Lung (tissue), 11 donors: ENCODE measurements at regions not wholly inside any gene's neighbourhood (a gene's known extent, or its start where the extent isn't known, plus 50 kb on each side); places are given as distances from the start of the nearest gene placed in this dataset.

Source experiments
- ATAC-seq: fragments of 200-7000 bp; cut with Tn5 transposase; one replicate; pipeline ENCODE4 v1.9.1; 2020; ENCODE audit warnings: moderate number of reproducible peaks; ENCODE audit not compliant: insufficient read depth, low FRiP score
- DNase-seq, 3 donors: peaks; one replicate each; pipeline ENCODE4 v3.0.0-alpha.2; 2013 to 2017
- H3K27ac ChIP-seq, 2 donors: one replicate each; pipeline ENCODE4 v1.5.1; 2013; ENCODE audit warnings: mild to moderate bottlenecking in 2 of 2, moderate library complexity in 2 of 2, control low read depth in 1 of 2, inconsistent platforms in 1 of 2, low read depth in 1 of 2, low read length in 1 of 2
- H3K27me3 ChIP-seq, 3 donors: one replicate each; pipeline ENCODE4 v1.5.1; 2013; ENCODE audit warnings: low read length in 2 of 3; ENCODE audit not compliant: control insufficient read depth in 3 of 3, insufficient read depth in 3 of 3
- H3K36me3 ChIP-seq, 4 donors: one replicate each; pipeline ENCODE4 v1.5.1; 2013; ENCODE audit warnings: low read length in 4 of 4, mild to moderate bottlenecking in 1 of 4, moderate library complexity in 1 of 4; ENCODE audit not compliant: control insufficient read depth in 4 of 4, insufficient read depth in 4 of 4
- H3K4me1 ChIP-seq, 5 donors: one replicate each; pipeline ENCODE4 v1.5.1; 2013; ENCODE audit warnings: low read length in 5 of 5, mild to moderate bottlenecking in 2 of 5, moderate library complexity in 1 of 5; ENCODE audit not compliant: control insufficient read depth in 5 of 5, insufficient read depth in 5 of 5
- H3K4me3 ChIP-seq: one replicate; pipeline ENCODE4 v1.5.1; 2013; ENCODE audit warnings: mild to moderate bottlenecking, control low read depth, moderate library complexity
- H3K9ac ChIP-seq, 2 donors: one replicate each; pipeline ENCODE4 v1.5.1; 2013; ENCODE audit warnings: low read length in 2 of 2, control low read depth in 1 of 2; ENCODE audit not compliant: insufficient read depth in 1 of 2
- H3K9me3 ChIP-seq, 4 donors: one replicate each; pipeline ENCODE4 v1.5.1; 2013; ENCODE audit warnings: low read length in 3 of 4, mild to moderate bottlenecking in 1 of 4, moderate library complexity in 1 of 4; ENCODE audit not compliant: control insufficient read depth in 4 of 4, insufficient read depth in 3 of 4
- WGBS, 2 donors: extraction: QIAGEN DNeasy Blood & Tissue Kit; methylation state at CpG; one replicate each; pipeline ENCODE4 v1.1.7; 2013; 5-methylcytosine and 5-hydroxymethylcytosine counted together
- TF ChIP-seq, protein P1 (sequence below): IDR thresholded peaks from 2 replicates; pipeline ENCODE4 v1.5.1; 2012; ENCODE audit warnings: mild to moderate bottlenecking; ENCODE audit errors: control extremely low read depth, extremely low read depth
- donor health status: control.
- donor health status: control.
- donor health status: Bipolar disorder and iron deficiency.
- donor health status: healthy.
- donor health status: DM: yes; HTN: yes; CAD: no.

DNA sequence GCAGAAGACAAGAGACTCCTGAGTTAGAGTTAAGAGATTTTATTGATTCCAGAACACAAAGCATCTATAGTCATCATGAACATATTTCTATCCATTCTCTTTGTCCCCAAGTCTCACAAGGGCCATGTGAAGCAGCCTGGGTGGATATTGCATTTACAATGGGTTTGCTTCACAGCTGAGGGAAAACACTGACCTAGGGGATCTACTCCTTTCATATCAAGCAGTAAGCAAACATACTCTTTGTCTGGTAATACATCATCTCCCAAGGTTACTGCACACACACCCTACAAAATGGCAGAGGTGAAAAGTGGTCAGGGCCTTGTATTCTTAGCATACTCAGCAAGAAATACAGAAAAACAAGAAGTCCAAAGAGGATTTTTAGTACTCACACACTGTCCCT is 267.7 kb upstream of the BCHE start:
- TF ChIP-seq, protein P1, sequence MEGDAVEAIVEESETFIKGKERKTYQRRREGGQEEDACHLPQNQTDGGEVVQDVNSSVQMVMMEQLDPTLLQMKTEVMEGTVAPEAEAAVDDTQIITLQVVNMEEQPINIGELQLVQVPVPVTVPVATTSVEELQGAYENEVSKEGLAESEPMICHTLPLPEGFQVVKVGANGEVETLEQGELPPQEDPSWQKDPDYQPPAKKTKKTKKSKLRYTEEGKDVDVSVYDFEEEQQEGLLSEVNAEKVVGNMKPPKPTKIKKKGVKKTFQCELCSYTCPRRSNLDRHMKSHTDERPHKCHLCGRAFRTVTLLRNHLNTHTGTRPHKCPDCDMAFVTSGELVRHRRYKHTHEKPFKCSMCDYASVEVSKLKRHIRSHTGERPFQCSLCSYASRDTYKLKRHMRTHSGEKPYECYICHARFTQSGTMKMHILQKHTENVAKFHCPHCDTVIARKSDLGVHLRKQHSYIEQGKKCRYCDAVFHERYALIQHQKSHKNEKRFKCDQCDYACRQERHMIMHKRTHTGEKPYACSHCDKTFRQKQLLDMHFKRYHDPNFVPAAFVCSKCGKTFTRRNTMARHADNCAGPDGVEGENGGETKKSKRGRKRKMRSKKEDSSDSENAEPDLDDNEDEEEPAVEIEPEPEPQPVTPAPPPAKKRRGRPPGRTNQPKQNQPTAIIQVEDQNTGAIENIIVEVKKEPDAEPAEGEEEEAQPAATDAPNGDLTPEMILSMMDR: no peak
- no peaks in the 10 kb centered on the region for H3K4me1 ChIP-seq
- H3K9ac ChIP-seq: no peak overlapping the region
- DNase-seq (no peak), ATAC-seq (no peak)
- no peak overlapping the region for H3K4me3 ChIP-seq
- no peaks in the 10 kb centered on the region for H3K36me3 ChIP-seq
- H3K9me3 ChIP-seq: no peaks in the 10 kb centered on the region
- no peak overlapping the region for H3K27ac ChIP-seq
- no peaks in the 10 kb centered on the region for H3K27me3 ChIP-seq

GRCh38 chr3:166100730-166101129 is 263.5 kb upstream of the BCHE start:
- no peaks in the 10 kb centered on the region for H3K36me3 ChIP-seq
- no peaks in the 10 kb centered on the region for H3K27me3 ChIP-seq
- WGBS, 2 donors: 89 to 92% methylated on average over 1 of the region's 1 CpG
- H3K9me3 ChIP-seq: no peaks in the 10 kb centered on the region
- H3K4me3 ChIP-seq: no peak overlapping the region
- no peak for DNase-seq
- no peaks in the 10 kb centered on the region for H3K4me1 ChIP-seq
- no peak overlapping the region for H3K9ac ChIP-seq
- no peak overlapping the region for H3K27ac ChIP-seq
- TF ChIP-seq, protein P1: no peak
- no peak for ATAC-seq

DNA sequence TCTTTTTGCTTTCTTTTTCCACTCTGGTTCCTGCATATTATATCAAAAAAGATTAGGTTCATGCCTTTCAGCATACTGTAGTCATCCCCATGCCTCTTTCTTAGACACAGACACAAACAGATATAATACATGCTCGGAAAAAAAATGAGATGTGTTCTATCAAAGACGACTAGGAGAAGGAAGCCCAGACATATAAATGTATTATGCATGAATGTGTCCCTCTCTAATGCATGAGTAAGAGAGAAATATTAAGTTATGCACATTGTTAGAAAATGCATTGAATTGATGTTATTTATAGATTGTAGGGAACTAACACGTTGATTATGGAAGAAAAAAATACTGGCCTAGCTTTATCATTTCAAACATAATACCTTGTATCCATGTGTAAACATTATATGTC is 252.4 kb upstream of the BCHE start:
- no peak overlapping the region for H3K4me3 ChIP-seq
- H3K9ac ChIP-seq: no peak overlapping the region
- TF ChIP-seq, protein P1: no peak
- H3K36me3 ChIP-seq: no peaks in the 10 kb centered on the region
- H3K9me3 ChIP-seq: no peaks in the 10 kb centered on the region
- no peak for ATAC-seq
- no peaks in the 10 kb centered on the region for H3K27me3 ChIP-seq
- H3K27ac ChIP-seq: no peak overlapping the region
- WGBS, 2 donors: 57 to 73% methylated on average over 3 of the region's 3 CpGs
- H3K4me1 ChIP-seq: no peaks in the 10 kb centered on the region
- no peak for DNase-seq

DNA sequence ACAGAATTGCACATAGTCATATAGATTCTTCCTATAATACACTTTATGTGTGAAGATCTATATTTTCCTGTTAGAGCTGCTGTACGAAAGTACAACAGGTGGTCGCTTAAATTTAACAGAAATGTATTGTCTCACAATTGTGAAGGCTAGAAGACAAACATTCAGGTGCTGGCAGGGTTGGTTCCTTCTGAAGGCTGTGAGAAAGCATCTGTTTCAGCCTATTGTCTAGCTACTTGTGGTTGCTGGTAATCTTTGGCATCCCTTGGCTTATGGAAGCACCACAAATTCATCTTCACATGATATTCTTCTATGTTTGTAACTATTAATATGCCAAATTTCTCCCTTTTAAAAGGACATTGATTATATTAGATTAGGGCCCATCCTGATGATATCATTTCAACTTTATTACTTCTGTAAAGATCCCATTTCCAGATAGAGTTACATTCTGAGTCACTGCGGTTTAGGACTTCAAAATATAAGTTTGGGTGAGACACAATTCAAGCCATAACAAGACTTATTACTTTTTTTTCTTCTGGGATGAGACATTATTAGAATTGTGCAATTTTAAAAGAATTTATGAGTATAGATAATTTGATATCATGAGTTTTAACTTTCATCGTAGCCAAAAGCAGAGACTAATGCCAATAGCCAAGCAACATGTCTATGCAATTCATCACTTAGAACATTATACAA is 248.1 kb upstream of the BCHE start:
- ATAC-seq: no peak
- 85 to 88% methylated on average over 4 of the region's 4 CpGs for WGBS, 2 donors
- H3K9ac ChIP-seq: no peak overlapping the region

More for the DNA sequence above, 248.1 kb upstream of the BCHE start:
- H3K9me3 ChIP-seq: no peaks in the 10 kb centered on the region
- TF ChIP-seq, protein P1: no peak
- H3K27ac ChIP-seq: no peak overlapping the region
- H3K4me1 ChIP-seq: no peaks in the 10 kb centered on the region
- H3K27me3 ChIP-seq: no peaks in the 10 kb centered on the region
- H3K36me3 ChIP-seq: no peaks in the 10 kb centered on the region
- no peak for DNase-seq
- no peak overlapping the region for H3K4me3 ChIP-seq
